ENCODE measurements at regions not wholly inside any gene's neighbourhood (a gene's known extent, or its start where the extent isn't known, plus 50 kb on each side); places are given as distances from the start of the nearest gene placed in this dataset.

DNA sequence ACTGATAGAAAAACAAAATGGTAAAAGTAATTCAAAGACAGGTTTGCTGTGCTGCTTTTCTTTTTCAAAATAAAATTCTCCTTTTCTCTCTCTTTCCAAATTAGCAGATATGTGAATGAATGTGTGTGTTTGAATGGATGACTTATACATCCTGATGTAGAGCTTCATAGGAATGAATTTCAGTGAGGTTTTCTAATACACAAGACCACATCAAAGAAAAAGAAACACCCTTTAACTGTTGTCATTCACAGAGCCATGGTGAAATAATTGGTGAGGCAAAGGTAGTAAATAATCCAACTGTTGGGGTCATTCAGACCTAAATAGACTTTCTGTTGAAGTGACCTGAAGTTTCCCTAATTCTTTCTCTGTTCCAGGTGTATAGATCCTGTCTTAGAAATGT lies 139.1 kb upstream of the ZPLD1 start:
- no peaks in the 10 kb centered on the region for H3K4me1 Mint-ChIP-seq (ENCODE audit: unreplicated experiment)
- no peaks in the 10 kb centered on the region for H3K36me3 Mint-ChIP-seq (ENCODE audit: low read depth, unreplicated experiment)
- no peak overlapping the region for H3K27ac Mint-ChIP-seq (ENCODE audit: unreplicated experiment)
- DNase-seq (ENCODE audit: low spot score) = no peak
- no peaks in the 10 kb centered on the region for H3K27me3 Mint-ChIP-seq (ENCODE audit: unreplicated experiment)
- TF ChIP-seq, protein P1, sequence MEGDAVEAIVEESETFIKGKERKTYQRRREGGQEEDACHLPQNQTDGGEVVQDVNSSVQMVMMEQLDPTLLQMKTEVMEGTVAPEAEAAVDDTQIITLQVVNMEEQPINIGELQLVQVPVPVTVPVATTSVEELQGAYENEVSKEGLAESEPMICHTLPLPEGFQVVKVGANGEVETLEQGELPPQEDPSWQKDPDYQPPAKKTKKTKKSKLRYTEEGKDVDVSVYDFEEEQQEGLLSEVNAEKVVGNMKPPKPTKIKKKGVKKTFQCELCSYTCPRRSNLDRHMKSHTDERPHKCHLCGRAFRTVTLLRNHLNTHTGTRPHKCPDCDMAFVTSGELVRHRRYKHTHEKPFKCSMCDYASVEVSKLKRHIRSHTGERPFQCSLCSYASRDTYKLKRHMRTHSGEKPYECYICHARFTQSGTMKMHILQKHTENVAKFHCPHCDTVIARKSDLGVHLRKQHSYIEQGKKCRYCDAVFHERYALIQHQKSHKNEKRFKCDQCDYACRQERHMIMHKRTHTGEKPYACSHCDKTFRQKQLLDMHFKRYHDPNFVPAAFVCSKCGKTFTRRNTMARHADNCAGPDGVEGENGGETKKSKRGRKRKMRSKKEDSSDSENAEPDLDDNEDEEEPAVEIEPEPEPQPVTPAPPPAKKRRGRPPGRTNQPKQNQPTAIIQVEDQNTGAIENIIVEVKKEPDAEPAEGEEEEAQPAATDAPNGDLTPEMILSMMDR (IDR thresholded peaks at IDR 0.05; ENCODE audit: unreplicated experiment) = no peak
- no peaks in the 10 kb centered on the region for H3K9me3 Mint-ChIP-seq (ENCODE audit: unreplicated experiment)
- H3K4me3 Mint-ChIP-seq (ENCODE audit: unreplicated experiment) = no peak overlapping the region

DNA sequence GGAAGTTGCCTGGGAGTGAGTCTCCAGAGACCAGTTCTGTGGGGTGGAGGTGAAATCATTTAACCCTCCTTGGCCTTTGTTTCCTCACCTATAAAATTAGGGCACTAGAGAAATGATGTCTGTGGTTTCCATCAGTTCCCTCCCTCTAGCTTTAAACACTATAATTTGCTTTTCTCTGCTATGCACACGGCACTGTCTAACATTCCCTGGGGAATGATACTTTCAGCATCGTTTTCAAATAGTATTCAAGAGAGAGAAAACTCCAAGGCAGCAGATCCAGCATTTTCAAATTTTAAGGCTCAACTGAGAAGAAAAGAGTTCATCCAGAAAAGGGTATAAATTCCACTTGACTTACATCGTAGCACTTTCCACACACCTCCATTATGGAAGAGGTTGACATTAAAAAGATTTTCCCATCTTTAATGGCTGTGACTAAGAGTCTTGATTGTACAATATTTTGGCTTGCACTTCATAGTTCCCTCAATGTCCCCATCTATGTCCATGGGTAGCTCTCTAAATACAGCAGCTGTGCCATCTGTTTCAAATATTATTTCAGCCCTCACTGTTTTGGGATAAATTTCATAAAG lies 137.7 kb upstream of the ZPLD1 start:
- no peak for DNase-seq (ENCODE audit: low spot score)
- no peaks in the 10 kb centered on the region for H3K27me3 Mint-ChIP-seq (ENCODE audit: unreplicated experiment)
- TF ChIP-seq, protein P1 (IDR thresholded peaks at IDR 0.05; ENCODE audit: unreplicated experiment) = no peak
- no peaks in the 10 kb centered on the region for H3K36me3 Mint-ChIP-seq (ENCODE audit: low read depth, unreplicated experiment)
- no peak overlapping the region for H3K27ac Mint-ChIP-seq (ENCODE audit: unreplicated experiment)
- H3K4me3 Mint-ChIP-seq (ENCODE audit: unreplicated experiment) = no peak overlapping the region
- no peaks in the 10 kb centered on the region for H3K4me1 Mint-ChIP-seq (ENCODE audit: unreplicated experiment)
- H3K9me3 Mint-ChIP-seq (ENCODE audit: unreplicated experiment) = no peaks in the 10 kb centered on the region

DNA sequence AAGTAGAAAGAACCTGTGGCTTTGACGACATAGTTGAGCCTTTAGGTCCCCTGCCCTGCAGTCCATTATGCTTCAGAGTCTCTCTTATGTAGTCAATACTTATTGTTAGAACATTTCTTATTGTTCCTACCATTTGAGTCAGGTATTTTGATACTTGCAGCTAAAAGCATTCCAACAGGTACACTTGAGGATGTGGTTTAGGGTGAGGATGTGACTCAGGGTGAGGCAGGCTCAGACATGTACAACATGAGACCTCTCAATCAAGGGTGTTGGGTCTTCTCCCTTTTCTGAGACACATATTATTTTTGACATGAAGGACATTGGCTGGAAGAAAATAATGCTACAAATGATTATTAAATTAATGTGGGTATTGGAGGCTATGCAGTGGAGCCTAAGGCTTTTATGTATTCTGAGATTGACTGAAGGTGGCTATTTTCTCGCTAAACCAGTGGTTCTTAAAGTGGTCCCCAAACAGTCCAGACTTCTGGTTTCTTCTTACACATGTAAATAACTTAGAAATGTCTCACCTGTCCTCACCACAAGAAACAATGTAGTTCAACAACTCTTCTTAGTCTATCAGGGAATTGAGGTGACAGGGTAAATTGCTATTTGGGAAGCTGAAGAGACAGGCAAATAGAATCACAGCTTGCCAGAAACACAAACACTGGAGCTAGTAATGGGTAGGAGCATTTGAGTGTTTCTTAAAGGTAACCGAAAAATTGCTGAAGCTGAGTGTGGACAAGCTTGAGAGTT lies 135.5 kb upstream of the ZPLD1 start:
- no peak for DNase-seq (ENCODE audit: low spot score)
- no peak overlapping the region for H3K4me3 Mint-ChIP-seq (ENCODE audit: unreplicated experiment)
- H3K27ac Mint-ChIP-seq (ENCODE audit: unreplicated experiment) = no peak overlapping the region
- no peaks in the 10 kb centered on the region for H3K27me3 Mint-ChIP-seq (ENCODE audit: unreplicated experiment)
- H3K9me3 Mint-ChIP-seq (ENCODE audit: unreplicated experiment) = no peaks in the 10 kb centered on the region
- TF ChIP-seq, protein P1 (IDR thresholded peaks at IDR 0.05; ENCODE audit: unreplicated experiment) = no peak
- H3K4me1 Mint-ChIP-seq (ENCODE audit: unreplicated experiment) = no peaks in the 10 kb centered on the region
- no peaks in the 10 kb centered on the region for H3K36me3 Mint-ChIP-seq (ENCODE audit: low read depth, unreplicated experiment)

DNA sequence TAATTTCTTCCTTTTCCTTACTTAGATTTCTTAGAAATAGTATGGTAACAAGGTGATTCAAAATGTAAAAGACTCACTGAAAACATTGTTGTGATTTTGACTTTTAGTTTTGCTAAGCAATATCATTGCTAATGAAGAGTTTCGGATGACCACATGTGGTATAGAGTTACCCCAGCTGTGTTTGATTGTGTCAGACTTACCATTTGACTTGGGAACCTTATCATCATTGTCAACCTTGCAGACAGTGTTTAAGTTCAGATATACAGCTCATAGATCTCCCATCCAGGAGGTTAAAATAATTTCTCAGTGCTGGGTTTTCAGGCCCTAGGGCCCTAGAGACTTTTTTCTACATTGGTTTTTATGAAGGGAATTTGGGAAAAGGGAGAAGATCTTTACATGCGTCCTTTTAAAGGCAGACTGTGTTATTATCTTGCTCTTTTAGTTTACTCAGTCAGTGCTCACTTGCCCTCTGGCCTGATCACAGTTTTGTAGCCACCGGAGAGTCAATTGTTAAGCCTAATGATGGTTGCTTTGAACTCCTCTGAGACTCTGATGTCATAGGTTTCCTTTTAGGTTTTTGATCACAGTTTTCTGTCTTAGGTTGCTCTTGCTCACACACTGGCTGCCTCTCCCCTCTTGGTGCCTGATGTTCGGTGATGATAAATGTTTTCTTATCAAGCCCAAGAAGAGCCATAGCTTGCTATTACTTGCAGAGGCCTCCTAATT lies 133.5 kb upstream of the ZPLD1 start:
- no peaks in the 10 kb centered on the region for H3K36me3 Mint-ChIP-seq (ENCODE audit: low read depth, unreplicated experiment)
- TF ChIP-seq, protein P1 (IDR thresholded peaks at IDR 0.05; ENCODE audit: unreplicated experiment) = no peak
- H3K27me3 Mint-ChIP-seq (ENCODE audit: unreplicated experiment) = no peaks in the 10 kb centered on the region
- no peak for DNase-seq (ENCODE audit: low spot score)
- no peak overlapping the region for H3K4me3 Mint-ChIP-seq (ENCODE audit: unreplicated experiment)
- no peak overlapping the region for H3K27ac Mint-ChIP-seq (ENCODE audit: unreplicated experiment)
- no peaks in the 10 kb centered on the region for H3K9me3 Mint-ChIP-seq (ENCODE audit: unreplicated experiment)
- no peaks in the 10 kb centered on the region for H3K4me1 Mint-ChIP-seq (ENCODE audit: unreplicated experiment)

DNA sequence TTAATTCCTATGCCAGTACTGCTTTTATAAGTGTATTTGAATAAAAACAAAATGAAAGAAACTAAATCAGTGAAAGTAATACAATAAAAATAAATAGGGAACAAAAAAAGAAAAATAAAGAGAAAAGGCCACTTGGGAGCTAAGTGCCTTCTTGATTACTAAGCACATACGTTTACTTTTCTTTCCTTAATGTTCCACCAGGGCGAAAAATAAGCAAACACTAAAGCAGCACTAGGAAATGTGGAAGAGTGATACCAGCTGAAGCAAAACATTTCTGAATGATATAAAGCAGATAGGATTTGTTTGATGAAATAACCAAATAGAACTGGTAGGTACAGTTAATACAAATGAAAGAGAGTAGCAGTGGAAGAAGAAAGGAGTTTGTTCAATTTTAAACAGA lies 132.8 kb upstream of the ZPLD1 start:
- no peak overlapping the region for H3K4me3 Mint-ChIP-seq (ENCODE audit: unreplicated experiment)
- H3K4me1 Mint-ChIP-seq (ENCODE audit: unreplicated experiment) = no peaks in the 10 kb centered on the region
- H3K9me3 Mint-ChIP-seq (ENCODE audit: unreplicated experiment) = no peaks in the 10 kb centered on the region
- H3K27ac Mint-ChIP-seq (ENCODE audit: unreplicated experiment) = no peak overlapping the region
- H3K27me3 Mint-ChIP-seq (ENCODE audit: unreplicated experiment) = no peaks in the 10 kb centered on the region
- H3K36me3 Mint-ChIP-seq (ENCODE audit: low read depth, unreplicated experiment) = no peaks in the 10 kb centered on the region
- no peak for DNase-seq (ENCODE audit: low spot score)
- TF ChIP-seq, protein P1 (IDR thresholded peaks at IDR 0.05; ENCODE audit: unreplicated experiment) = no peak
